GM12878 (cell line): ENCODE measurements at regions not wholly inside any gene's neighbourhood (a gene's known extent, or its start where the extent isn't known, plus 50 kb on each side); places are given as distances from the start of the nearest gene placed in this dataset.

Experiments used
- ATAC-seq: fragments of 200-7000 bp; cut with Tn5 transposase; 3 replicates; pipeline ENCODE4 v1.9.1; 2020; ENCODE audit warnings: mild to moderate bottlenecking, moderate library complexity
- BruUV-seq: library from RNA; stranded (reverse); fragments of 400-500 nt; replicated peaks from 2 replicates; lab custom pipeline; 2021; lab: Mats Ljungman, UMichigan
- CTCF ChIA-PET: fragments of 300-600 bp; sonication (Branson Sonifier 250); formaldehyde crosslinking; extraction: SDS; loops from one replicate; lab custom pipeline; 2021; ENCODE audit warnings: inconsistent platforms; lab: Yijun Ruan, JAX
- POLR2A ChIA-PET: fragments of 350-600 bp; formaldehyde crosslinking; extraction: SDS; loops from one replicate; lab custom pipeline; 2021; ENCODE audit warnings: inconsistent platforms; lab: Charles Lee
- RAD21 ChIA-PET: fragments of 300-600 bp; sonication (Branson Sonifier 250); formaldehyde crosslinking; loops from one replicate; lab custom pipeline; 2023; ENCODE audit warnings: antibody characterized with exemption; ENCODE audit not compliant: unreplicated experiment; lab: Charles Lee
- SMC1A ChIA-PET: fragments of 300-600 bp; sonication (Branson Sonifier 250); formaldehyde crosslinking; loops from one replicate; lab custom pipeline; 2023; ENCODE audit not compliant: unreplicated experiment, uncharacterized antibody; lab: Charles Lee
- DNase-seq: peaks from one replicate; pipeline ENCODE4 v3.0.0-alpha.2; 2011; ENCODE audit warnings: low read depth, low spot score
- FAIRE-seq: peaks from 3 replicates; lab custom pipeline; 2011; peaks lifted over from hg19 to GRCh38; lab: Jason Lieb, UNC
- H2AFZ ChIP-seq: 2 replicates; pipeline ENCODE4 v1.6.0; 2011; ENCODE audit warnings: low read depth, low read length, control low read depth; ENCODE audit not compliant: control insufficient read depth
- H3K27ac ChIP-seq: 2 replicates; pipeline ENCODE4 v1.5.1; 2011; ENCODE audit warnings: control low read depth; ENCODE audit not compliant: control insufficient read depth, insufficient read depth
- H3K27me3 ChIP-seq, 2 experiments: replicated peaks in 1 of 2; 2 replicates each; pipeline versions ENCODE4 v1.6.0 to v1.6.1; 2011; ENCODE audit warnings: low read length in 1 of 2; ENCODE audit not compliant: control insufficient read depth in 2 of 2, insufficient read depth in 2 of 2
- H3K36me3 ChIP-seq, 2 experiments: 2 replicates each; pipeline ENCODE4 v1.5.1; 2011; ENCODE audit warnings: low read length in 1 of 2; ENCODE audit not compliant: control insufficient read depth in 2 of 2, insufficient read depth in 2 of 2
- H3K4me1 ChIP-seq: 2 replicates; pipeline ENCODE4 v1.6.1; 2011; ENCODE audit warnings: mild to moderate bottlenecking, low read length, moderate library complexity, mixed read lengths; ENCODE audit not compliant: control insufficient read depth, insufficient read depth
- H3K4me2 ChIP-seq: 2 replicates; pipeline ENCODE4 v1.6.0; 2011; ENCODE audit warnings: control low read depth; ENCODE audit not compliant: control insufficient read depth, insufficient read depth
- H3K4me3 ChIP-seq: fragments of 200-600 bp; sonication (generic); 2 replicates; pipeline ENCODE4 v1.5.1; 2016
- H3K79me2 ChIP-seq: 2 replicates; pipeline ENCODE4 v1.6.0; 2011; ENCODE audit warnings: low read length; ENCODE audit not compliant: control insufficient read depth, insufficient read depth
- H3K9ac ChIP-seq: 2 replicates; pipeline ENCODE4 v1.8.0; 2011; ENCODE audit warnings: low read length, control low read depth, mixed read lengths; ENCODE audit not compliant: control insufficient read depth, insufficient read depth
- H3K9me3 ChIP-seq: replicated peaks from 3 replicates; pipeline ENCODE4 v1.5.1; 2011; ENCODE audit warnings: mild to moderate bottlenecking, low read length; ENCODE audit not compliant: control insufficient read depth, insufficient read depth
- H4K20me1 ChIP-seq: 2 replicates; pipeline ENCODE4 v1.6.0; 2011; ENCODE audit not compliant: control insufficient read depth, insufficient read depth
- CREB1 ChIP-seq: IDR thresholded peaks from 2 replicates; pipeline ENCODE4 v1.6.1; 2012; ENCODE audit warnings: low read depth, mild to moderate bottlenecking, inconsistent platforms
- ETV6 ChIP-seq, 2 experiments: fragments of 450-650 bp in 1 of 2; IDR thresholded peaks in 1 of 2; conservative IDR thresholded peaks in 1 of 2; 2 replicates each; pipeline ENCODE4 v1.6.1; 2014; ENCODE audit warnings: antibody characterized with exemption in 1 of 2, borderline replicate concordance in 1 of 2, low read depth in 1 of 2, mild to moderate bottlenecking in 1 of 2, moderate library complexity in 1 of 2
- GATAD2B ChIP-seq: fragments of 450-650 bp; conservative IDR thresholded peaks from 2 replicates; pipeline ENCODE4 v1.6.1; 2017; ENCODE audit warnings: low read depth, mild to moderate bottlenecking, moderate library complexity
- IRF4 ChIP-seq: IDR thresholded peaks from 2 replicates; pipeline ENCODE4 v1.6.1; 2011; ENCODE audit warnings: low read depth, low read length
- IRF5 ChIP-seq: fragments of 450-650 bp; IDR thresholded peaks from 2 replicates; pipeline ENCODE4 v1.6.1; 2017; ENCODE audit warnings: borderline replicate concordance
- JUND ChIP-seq: IDR thresholded peaks from 2 replicates; pipeline ENCODE4 v1.6.1; 2012; ENCODE audit warnings: low read depth, mild to moderate bottlenecking, low read length, improper control_type of control experiment, moderate library complexity
- MTA2 ChIP-seq: fragments of 450-650 bp; IDR thresholded peaks from 2 replicates; pipeline ENCODE4 v1.6.1; 2016; ENCODE audit warnings: low read depth, mild to moderate bottlenecking, moderate library complexity
- NFYA ChIP-seq: IDR thresholded peaks from 2 replicates; pipeline ENCODE4 v1.6.1; 2011; ENCODE audit warnings: low read depth, mild to moderate bottlenecking, low read length, improper control_type of control experiment, borderline replicate concordance
- NR2F1 ChIP-seq: fragments of 450-650 bp; conservative IDR thresholded peaks from 2 replicates; pipeline ENCODE4 v1.6.1; 2017; ENCODE audit warnings: mild to moderate bottlenecking
- PAX8 ChIP-seq: fragments of 450-650 bp; IDR thresholded peaks from 2 replicates; pipeline ENCODE4 v1.6.1; 2017; ENCODE audit warnings: mild to moderate bottlenecking, moderate library complexity
- RAD21 ChIP-seq: IDR thresholded peaks from 2 replicates; pipeline ENCODE4 v1.6.1; 2011; ENCODE audit warnings: mild to moderate bottlenecking, low read depth, low read length, moderate library complexity; ENCODE audit not compliant: insufficient read depth
- RELA ChIP-seq: fragments of 450-650 bp; IDR thresholded peaks from 2 replicates; pipeline ENCODE4 v1.8.0; 2014; ENCODE audit warnings: borderline replicate concordance; ENCODE audit not compliant: partially characterized antibody
- RELB ChIP-seq: fragments of 450-650 bp; IDR thresholded peaks from 2 replicates; pipeline ENCODE4 v1.6.1; 2017; ENCODE audit warnings: low read depth, mild to moderate bottlenecking, moderate library complexity
- TAF1 ChIP-seq: IDR thresholded peaks from 2 replicates; pipeline ENCODE4 v1.6.1; 2011; ENCODE audit warnings: mild to moderate bottlenecking, low read depth, low read length, borderline replicate concordance
- USF1 ChIP-seq: IDR thresholded peaks from 2 replicates; pipeline ENCODE4 v1.6.1; 2011; ENCODE audit warnings: borderline replicate concordance, low read depth, mild to moderate bottlenecking, moderate library complexity, mixed read lengths, low read length; ENCODE audit not compliant: insufficient read depth; ENCODE audit errors: extremely low read length
- ZNF24 ChIP-seq: fragments of 450-650 bp; IDR thresholded peaks from 2 replicates; pipeline ENCODE4 v1.6.1; 2017; ENCODE audit warnings: antibody characterized with exemption, mild to moderate bottlenecking
- ZNF622 ChIP-seq: fragments of 450-650 bp; IDR thresholded peaks from 2 replicates; pipeline ENCODE4 v1.6.1; 2017; ENCODE audit warnings: mild to moderate bottlenecking, inconsistent platforms
- WGBS: methylation state at CpG from one replicate; pipeline ENCODE4 v1.1.6; 2016; ENCODE audit warnings: low lambda C conversion rate; ENCODE audit not compliant: insufficient replicate concordance, insufficient coverage; ENCODE audit errors: missing lambda C conversion rate; 5-methylcytosine and 5-hydroxymethylcytosine counted together
- in situ Hi-C: fragments of 300-500 bp; cut with MboI; formaldehyde crosslinking; loops from 9 replicates; pipeline ENCODE4 v1.14.3; 2018; ENCODE audit warnings: mixed read lengths
- intact Hi-C: fragments of 100-400 bp; cut with micrococcal nuclease; formaldehyde crosslinking; loops from one replicate; pipeline ENCODE4 v1.14.2; 2022; ENCODE audit not compliant: unreplicated experiment
- TF ChIP-seq, protein P1 (sequence below): fragments of 450-650 bp; formaldehyde crosslinking; IDR thresholded peaks from 2 replicates; pipeline ENCODE4 v1.4.0; 2022; ENCODE audit warnings: mild to moderate bottlenecking, moderate library complexity

DNA sequence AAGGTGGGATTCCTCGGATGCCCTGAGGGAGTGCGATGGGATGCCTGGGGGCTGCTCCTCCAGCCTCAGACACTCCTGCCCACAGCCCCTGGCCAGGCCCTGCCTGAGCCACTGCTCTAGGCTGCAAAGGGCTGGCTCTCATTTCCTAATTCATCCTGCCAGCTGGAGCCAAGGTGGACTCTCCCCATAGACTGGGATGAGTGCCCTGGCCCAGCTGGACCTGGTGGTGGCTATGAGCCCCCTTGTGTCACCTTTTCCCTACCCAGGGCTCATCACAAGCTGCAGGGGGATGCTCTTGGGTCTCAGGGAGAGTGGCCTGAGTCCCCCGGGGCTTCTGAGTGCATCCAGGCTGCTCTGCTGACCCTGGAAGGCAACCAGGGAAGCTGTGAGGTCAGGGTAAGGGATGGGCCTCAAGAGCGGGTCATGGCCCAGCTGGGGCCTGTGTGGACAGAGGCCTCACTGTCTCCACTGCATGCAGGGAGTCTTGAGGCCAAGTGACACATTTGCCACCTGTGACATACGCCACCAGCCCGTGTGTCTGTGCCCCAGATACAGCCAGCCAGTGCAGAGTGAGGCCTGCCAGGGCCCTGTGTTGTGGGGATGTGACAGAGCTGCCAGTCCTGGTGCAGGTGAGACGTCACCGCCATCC is 102.7 kb upstream of the IER5L start:
- no peaks in the 10 kb centered on the region for H3K4me1 ChIP-seq
- TF ChIP-seq IRF5 (no peak), IRF4 (no peak), PAX8 (no peak), USF1 (no peak), MTA2 (no peak), NFYA (no peak), JUND (no peak), RELB (no peak), CREB1 (no peak), ETV6 (conservative IDR thresholded peaks at IDR 0.05 in 1 of 2, IDR thresholded peaks at IDR 0.05 in 1 of 2; ENCODE audit: borderline replicate concordance in 1 of 2, low read depth in 1 of 2) (no peak), NR2F1 (no peak), ZNF24 (no peak), TAF1 (no peak), RAD21 (no peak), ZNF622 (no peak), GATAD2B (no peak), RELA (no peak)
- TF ChIP-seq, protein P1, sequence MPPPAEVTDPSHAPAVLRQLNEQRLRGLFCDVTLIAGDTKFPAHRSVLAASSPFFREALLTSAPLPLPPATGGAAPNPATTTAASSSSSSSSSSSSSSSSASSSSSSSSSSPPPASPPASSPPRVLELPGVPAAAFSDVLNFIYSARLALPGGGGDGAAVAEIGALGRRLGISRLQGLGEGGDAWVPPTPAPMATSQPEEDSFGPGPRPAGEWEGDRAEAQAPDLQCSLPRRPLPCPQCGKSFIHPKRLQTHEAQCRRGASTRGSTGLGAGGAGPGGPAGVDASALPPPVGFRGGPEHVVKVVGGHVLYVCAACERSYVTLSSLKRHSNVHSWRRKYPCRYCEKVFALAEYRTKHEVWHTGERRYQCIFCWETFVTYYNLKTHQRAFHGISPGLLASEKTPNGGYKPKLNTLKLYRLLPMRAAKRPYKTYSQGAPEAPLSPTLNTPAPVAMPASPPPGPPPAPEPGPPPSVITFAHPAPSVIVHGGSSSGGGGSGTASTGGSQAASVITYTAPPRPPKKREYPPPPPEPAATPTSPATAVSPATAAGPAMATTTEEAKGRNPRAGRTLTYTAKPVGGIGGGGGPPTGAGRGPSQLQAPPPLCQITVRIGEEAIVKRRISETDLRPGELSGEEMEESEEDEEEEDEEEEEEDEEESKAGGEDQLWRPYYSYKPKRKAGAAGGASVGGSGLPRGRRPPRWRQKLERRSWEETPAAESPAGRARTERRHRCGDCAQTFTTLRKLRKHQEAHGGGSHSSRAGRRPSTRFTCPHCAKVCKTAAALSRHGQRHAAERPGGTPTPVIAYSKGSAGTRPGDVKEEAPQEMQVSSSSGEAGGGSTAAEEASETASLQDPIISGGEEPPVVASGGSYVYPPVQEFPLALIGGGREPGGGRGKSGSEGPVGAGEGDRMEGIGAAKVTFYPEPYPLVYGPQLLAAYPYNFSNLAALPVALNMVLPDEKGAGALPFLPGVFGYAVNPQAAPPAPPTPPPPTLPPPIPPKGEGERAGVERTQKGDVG (CRISPR knock-in tag), result no peak
- CTCF ChIA-PET, result interaction anchor here (1.2 kb wide), 1 partner anchor 9 kb away, joined by 3 read pairs; no protein-coding TSS in a partner anchor
- DNase-seq, result no peak
- no peak overlapping the region for H3K27ac ChIP-seq
- no peak overlapping the region for H3K9ac ChIP-seq
- H4K20me1 ChIP-seq, result no peaks in the 10 kb centered on the region
- ATAC-seq, result no peak; the same call in 2 of the 3 replicates
- intact Hi-C loops (no loop called here), in situ Hi-C loops (no loop called here)
- no TSS peak for BruUV-seq
- 57% methylated on average over 8 of the region's 8 CpGs for WGBS
- no peak overlapping the region for H3K4me2 ChIP-seq
- RAD21 ChIA-PET, result no interaction called here
- no peaks in the 10 kb centered on the region for H3K36me3 ChIP-seq
- no peaks in the 10 kb centered on the region; a peak in 1 of 4 replicates for H3K27me3 ChIP-seq
- SMC1A ChIA-PET, result no interaction called here
- H3K79me2 ChIP-seq, result no peaks in the 10 kb centered on the region
- no peak for FAIRE-seq
- POLR2A ChIA-PET, result no interaction called here
- no peaks in the 10 kb centered on the region for H3K9me3 ChIP-seq
- no peak overlapping the region for H3K4me3 ChIP-seq
- H2AFZ ChIP-seq, result no peak overlapping the region
